Keratinocyte (primary cell): ENCODE measurements at regions not wholly inside any gene's neighbourhood (a gene's known extent, or its start where the extent isn't known, plus 50 kb on each side); places are given as distances from the start of the nearest gene placed in this dataset.

Experiments used
- DNase-seq: peaks from one replicate; pipeline ENCODE4 v3.0.0-alpha.2; 2011; ENCODE audit warnings: low read depth, missing footprints, low spot score
- FAIRE-seq: peaks from 2 replicates; lab custom pipeline; 2011; peaks lifted over from hg19 to GRCh38; lab: Jason Lieb, UNC
- H2AFZ ChIP-seq: 2 replicates; pipeline ENCODE4 v1.6.0; 2012; ENCODE audit warnings: low read length, control low read depth, inconsistent platforms; ENCODE audit not compliant: control insufficient read depth
- H3K27ac ChIP-seq: 2 replicates; pipeline ENCODE4 v1.5.1; 2011; ENCODE audit warnings: low read length; ENCODE audit not compliant: control insufficient read depth, insufficient read depth
- H3K27me3 ChIP-seq: 3 replicates; pipeline ENCODE4 v1.6.0; 2011; ENCODE audit warnings: low read length; ENCODE audit not compliant: control insufficient read depth, insufficient read depth; ENCODE audit errors: extremely low read depth
- H3K36me3 ChIP-seq, 2 experiments: 2 replicates in 1 of 2; 3 replicates in 1 of 2; pipeline ENCODE4 v1.5.1; 2011; ENCODE audit warnings: low read length in 2 of 2, mild to moderate bottlenecking in 1 of 2; ENCODE audit not compliant: control insufficient read depth in 2 of 2, insufficient read depth in 2 of 2; ENCODE audit errors: extremely low read depth in 1 of 2
- H3K4me1 ChIP-seq: 3 replicates; pipeline ENCODE4 v1.5.1; 2011; ENCODE audit warnings: low read length; ENCODE audit not compliant: control insufficient read depth, insufficient read depth; ENCODE audit errors: extremely low read depth
- H3K4me2 ChIP-seq: 3 replicates; pipeline ENCODE4 v1.6.0; 2011; ENCODE audit warnings: low read depth, low read length; ENCODE audit not compliant: control insufficient read depth, insufficient read depth; ENCODE audit errors: extremely low read depth
- H3K4me3 ChIP-seq, 3 experiments: fragments of 200-600 bp in 1 of 3; sonication (generic) in 1 of 3; 2 replicates in 2 of 3; 3 replicates in 1 of 3; pipeline ENCODE4 v1.5.1; 2011 to 2016; ENCODE audit warnings: low read length in 3 of 3, mild to moderate bottlenecking in 3 of 3, control low read depth in 2 of 3, inconsistent platforms in 1 of 3, low read depth in 1 of 3, mixed read lengths in 1 of 3, mixed run types in 1 of 3, moderate library complexity in 1 of 3; ENCODE audit not compliant: control insufficient read depth in 2 of 3, insufficient read depth in 2 of 3; ENCODE audit errors: extremely low read depth in 1 of 3
- H3K79me2 ChIP-seq: 2 replicates; pipeline ENCODE4 v1.6.0; 2012; ENCODE audit warnings: low read length; ENCODE audit not compliant: control insufficient read depth, insufficient read depth
- H3K9ac ChIP-seq: 3 replicates; pipeline ENCODE4 v1.6.0; 2011; ENCODE audit warnings: low read length; ENCODE audit not compliant: control insufficient read depth, insufficient read depth; ENCODE audit errors: extremely low read depth
- H3K9me1 ChIP-seq: 3 replicates; pipeline ENCODE4 v1.6.0; 2011; ENCODE audit warnings: low read length; ENCODE audit not compliant: control insufficient read depth, insufficient read depth; ENCODE audit errors: extremely low read depth
- H3K9me3 ChIP-seq: 2 replicates; pipeline ENCODE4 v1.5.1; 2012; ENCODE audit warnings: low read depth, low read length; ENCODE audit not compliant: control insufficient read depth
- H4K20me1 ChIP-seq: 3 replicates; pipeline ENCODE4 v1.6.0; 2011; ENCODE audit warnings: low read length; ENCODE audit not compliant: control insufficient read depth, insufficient read depth; ENCODE audit errors: extremely low read depth
- CTCF ChIP-seq, 3 experiments: IDR thresholded peaks in 1 of 3; conservative IDR thresholded peaks in 1 of 3; optimal IDR thresholded peaks in 1 of 3; 2 replicates in 2 of 3; 3 replicates in 1 of 3; pipeline versions ENCODE3 to v1.5.1; 2011; ENCODE audit warnings: low read length in 3 of 3, mild to moderate bottlenecking in 3 of 3, moderate library complexity in 2 of 3, control low read depth in 1 of 3, inconsistent platforms in 1 of 3; ENCODE audit not compliant: insufficient read depth in 2 of 3; ENCODE audit errors: extremely low read depth in 1 of 3
- EZH2 ChIP-seq: IDR thresholded peaks from one replicate; pipeline ENCODE4 v1.6.1; 2012; ENCODE audit warnings: inconsistent platforms, mild to moderate bottlenecking, low read length, moderate library complexity
- dilution Hi-C: fragments of 300-500 bp; cut with MboI; formaldehyde crosslinking; loops from one replicate; pipeline ENCODE4 v1.7.0; 2020; ENCODE audit warnings: low sequenced_read_pairs; ENCODE audit not compliant: extremely low pct_ligation_motif_present

GRCh38 chr2:146986161-146986560 lies 858.7 kb upstream of the ACVR2A start:
- Histone ChIP-seq H3K9me1 (no peaks in the 10 kb centered on the region), H3K9me3 (no peaks in the 10 kb centered on the region), H3K9ac (no peak overlapping the region), H3K36me3 (no peaks in the 10 kb centered on the region), H4K20me1 (no peaks in the 10 kb centered on the region), H3K27ac (peak overlapping the region; percentile 54), H3K4me1 (peaks cover 34% of the 10 kb centered on the region), H3K27me3 (no peaks in the 10 kb centered on the region), H2AFZ (peak overlapping the region; percentile 13), H3K79me2 (no peaks in the 10 kb centered on the region), H3K4me3 (peak overlapping the region in 1 of 3 experiments; percentile 2), H3K4me2 (peak overlapping the region; percentile 49)
- dilution Hi-C loops, result no loop called here
- no peak for TF ChIP-seq EZH2
- TF ChIP-seq CTCF (optimal IDR thresholded peaks at IDR 0.05 in 1 of 3, IDR thresholded peaks at IDR 0.05 in 1 of 3, conservative IDR thresholded peaks at IDR 0.05 in 1 of 3; ENCODE audit: extremely low read depth in 1 of 3, insufficient read depth in 2 of 3, low read length in 3 of 3), result no peak
- peak; percentile 56 for DNase-seq
- peak; percentile 95 for FAIRE-seq

GRCh38 chr2:146985753-146986152 lies 859.1 kb upstream of the ACVR2A start:
- no peaks in the 10 kb centered on the region for H3K9me3 ChIP-seq
- H3K9ac ChIP-seq, result no peak overlapping the region
- DNase-seq (no peak), FAIRE-seq (no peak)
- H2AFZ ChIP-seq, result peak overlapping the region; percentile 41
- H3K9me1 ChIP-seq, result no peaks in the 10 kb centered on the region
- peaks cover 34% of the 10 kb centered on the region for H3K4me1 ChIP-seq
- dilution Hi-C loops, result no loop called here
- no peaks in the 10 kb centered on the region for H3K36me3 ChIP-seq
- H3K79me2 ChIP-seq, result no peaks in the 10 kb centered on the region
- H4K20me1 ChIP-seq, result no peaks in the 10 kb centered on the region
- H3K27ac ChIP-seq, result peak overlapping the region; percentile 54
- H3K4me2 ChIP-seq, result peak overlapping the region; percentile 49
- no peaks in the 10 kb centered on the region for H3K27me3 ChIP-seq
- TF ChIP-seq EZH2, result no peak
- no peak for TF ChIP-seq CTCF (optimal IDR thresholded peaks at IDR 0.05 in 1 of 3, IDR thresholded peaks at IDR 0.05 in 1 of 3, conservative IDR thresholded peaks at IDR 0.05 in 1 of 3; ENCODE audit: extremely low read depth in 1 of 3, insufficient read depth in 2 of 3, low read length in 3 of 3)
- H3K4me3 ChIP-seq, result peak overlapping the region in 2 of 3 experiments; percentile 2 to 21
